GM23338 (cell line): ENCODE measurements at regions not wholly inside any gene's neighbourhood (a gene's known extent, or its start where the extent isn't known, plus 50 kb on each side); places are given as distances from the start of the nearest gene placed in this dataset.

Experiments used
- CTCF ChIP-seq, 2 experiments: fragments of 200-600 bp in 1 of 2; sonication (generic) in 1 of 2; conservative IDR thresholded peaks; 2 replicates each; pipeline versions ENCODE4 v1.5.1 to v1.6.1; 2016 to 2017; ENCODE audit warnings: antibody characterized with exemption in 2 of 2, low read depth in 2 of 2, mild to moderate bottlenecking in 2 of 2, moderate library complexity in 1 of 2
- EZH2 ChIP-seq: fragments of 200-600 bp; sonication (generic); IDR thresholded peaks from one replicate; pipeline ENCODE4 v1.8.0; 2017; ENCODE audit warnings: antibody characterized with exemption, mild to moderate bottlenecking, low read depth; ENCODE audit not compliant: unreplicated experiment
- REST ChIP-seq: IDR thresholded peaks from one replicate; pipeline ENCODE4 v1.6.1; 2018; ENCODE audit warnings: antibody characterized with exemption; ENCODE audit not compliant: unreplicated experiment

DNA sequence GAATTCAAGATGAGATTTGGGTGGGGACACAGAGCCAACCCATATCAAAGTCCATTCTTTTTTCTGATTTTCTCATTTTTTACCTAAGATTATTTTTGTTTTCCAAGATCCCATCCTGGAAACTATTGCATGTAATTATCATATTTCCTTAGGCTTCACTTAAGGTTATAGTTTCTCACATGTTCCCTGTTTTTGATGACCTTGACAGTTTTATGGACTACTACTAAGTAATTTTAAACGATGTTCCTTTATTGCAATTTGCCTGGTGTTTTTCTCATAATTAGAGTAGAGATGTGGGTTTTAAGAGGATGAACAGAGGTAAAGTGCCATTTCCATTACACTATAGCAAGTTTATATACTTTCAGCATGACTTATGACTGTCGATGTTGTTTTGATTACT is 795.1 kb downstream of the FAT4 start:
- no peak for TF ChIP-seq EZH2
- TF ChIP-seq CTCF (conservative IDR thresholded peaks at IDR 0.05; ENCODE audit: low read depth in 2 of 2) = no peak
- no peak for TF ChIP-seq REST
